ENCODE measurements at regions not wholly inside any gene's neighbourhood (a gene's known extent, or its start where the extent isn't known, plus 50 kb on each side); places are given as distances from the start of the nearest gene placed in this dataset.
A peak's percentile ranks its signal among the peaks of the same experiment; 100 is the strongest.

DNA sequence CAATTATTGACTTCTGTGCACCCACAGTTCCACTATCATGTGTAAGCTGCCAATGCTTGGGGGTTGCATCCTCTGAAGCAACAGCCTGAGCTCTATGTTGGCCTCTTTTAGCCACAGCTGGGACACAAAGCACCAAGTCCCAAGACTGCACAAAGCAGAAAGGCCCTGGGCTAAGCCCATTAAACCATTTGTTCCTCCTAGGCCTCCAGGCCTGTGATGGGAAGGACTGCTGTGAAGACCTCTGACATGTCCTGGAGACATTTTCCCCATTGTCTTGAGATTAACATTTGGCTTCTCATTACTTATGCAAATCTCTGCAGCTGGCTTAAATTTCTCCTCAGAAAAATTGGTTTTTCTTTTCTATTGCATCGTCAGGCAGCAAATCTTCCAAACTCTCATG, 123.7 kb upstream of the DEPDC1 start:
- H3K36me3 ChIP-seq, result no peaks in the 10 kb centered on the region
- 0 out of 2 replicates have a peak, but pooled peaks cover 2% of the 10 kb centered on the region for H3K9me3 ChIP-seq (replicated peaks)
- no peak overlapping the region for H3K4me3 ChIP-seq
- no peak for DNase-seq (ENCODE audit: low read depth in 1 of 2, low spot score in 2 of 2)
- H3K4me1 ChIP-seq (replicated peaks), result peaks cover 8% of the 10 kb centered on the region
- H3K27ac ChIP-seq, result no peak overlapping the region
- no peaks in the 10 kb centered on the region for H3K27me3 ChIP-seq (replicated peaks)

DNA sequence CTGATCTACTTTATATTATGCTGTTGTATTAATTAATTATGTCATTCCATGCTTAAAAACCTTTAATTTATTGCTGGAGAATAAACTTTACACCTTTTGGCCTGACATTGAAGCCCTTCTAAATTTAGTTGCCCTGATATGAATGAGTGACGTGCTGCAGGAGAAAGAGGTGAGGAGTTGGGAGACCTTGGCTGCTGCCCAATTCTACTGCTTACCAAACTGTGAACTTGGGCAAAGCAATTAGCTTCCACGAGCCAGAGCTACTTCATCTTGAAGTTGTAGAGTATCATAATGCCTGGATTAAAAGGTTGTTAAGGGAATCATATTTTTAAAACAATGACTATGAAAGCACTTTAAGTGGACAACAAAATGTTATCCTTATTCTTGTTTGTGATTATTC, 126.8 kb upstream of the DEPDC1 start:
- DNase-seq (ENCODE audit: low read depth in 1 of 2, low spot score in 2 of 2), result no peak

DNA sequence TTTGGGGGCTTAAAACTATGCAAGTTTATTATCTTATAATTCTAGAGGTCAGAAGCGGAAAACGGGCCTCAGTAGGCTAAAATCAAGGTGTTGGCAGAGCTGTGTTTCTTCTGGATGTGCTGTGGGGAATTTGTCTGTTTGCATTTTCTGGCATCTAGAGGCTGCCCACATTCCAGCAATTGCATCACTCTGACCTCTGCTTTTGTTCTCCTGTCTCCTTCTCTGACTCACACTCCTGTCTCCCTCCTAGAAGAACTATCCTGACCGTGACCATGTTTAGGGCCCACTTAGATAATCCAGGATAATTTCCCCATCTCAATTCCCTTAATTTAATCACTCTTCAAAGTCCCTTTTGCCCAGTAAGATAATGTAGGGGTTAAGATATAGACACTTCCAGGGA, 127.4 kb upstream of the DEPDC1 start:
- Histone ChIP-seq H3K4me3 (no peak overlapping the region), H3K4me1 (replicated peaks) (peaks cover 8% of the 10 kb centered on the region), H3K27me3 (replicated peaks) (no peaks in the 10 kb centered on the region), H3K27ac (no peak overlapping the region), H3K9me3 (replicated peaks) (0 out of 2 replicates have a peak, but pooled peaks cover 2% of the 10 kb centered on the region), H3K36me3 (no peaks in the 10 kb centered on the region)
- DNase-seq (ENCODE audit: low read depth in 1 of 2, low spot score in 2 of 2), result peak in 1 of 2 experiments; percentile 42

More for the DNA sequence above, 126.8 kb upstream of the DEPDC1 start:
- Histone ChIP-seq H3K27me3 (replicated peaks) (no peaks in the 10 kb centered on the region), H3K4me3 (no peak overlapping the region), H3K4me1 (replicated peaks) (peaks cover 8% of the 10 kb centered on the region), H3K36me3 (no peaks in the 10 kb centered on the region), H3K27ac (no peak overlapping the region), H3K9me3 (replicated peaks) (0 out of 2 replicates have a peak, but pooled peaks cover 2% of the 10 kb centered on the region)

DNA sequence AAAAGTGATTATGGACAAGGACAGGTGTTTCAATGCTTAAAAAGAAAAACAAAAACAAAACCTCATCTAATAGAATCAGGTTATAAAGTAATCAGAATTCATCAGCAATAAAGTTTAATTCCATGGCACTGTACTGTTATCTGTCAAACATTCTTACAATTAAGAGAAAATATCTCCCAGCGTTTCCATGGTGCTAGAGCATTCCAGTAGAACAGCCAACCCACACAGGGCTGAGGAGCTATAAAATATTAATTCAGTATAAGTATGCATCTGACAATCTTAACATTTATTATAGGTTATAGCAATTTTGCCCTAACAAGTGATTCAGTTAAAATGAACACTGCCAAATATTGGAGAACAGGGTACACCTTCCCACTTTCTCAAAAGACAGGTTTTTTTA, 128.7 kb upstream of the DEPDC1 start:
- Histone ChIP-seq H3K36me3 (no peaks in the 10 kb centered on the region), H3K27ac (no peak overlapping the region), H3K4me1 (replicated peaks) (peaks cover 8% of the 10 kb centered on the region), H3K4me3 (no peak overlapping the region), H3K9me3 (replicated peaks) (0 out of 2 replicates have a peak, but pooled peaks cover 2% of the 10 kb centered on the region), H3K27me3 (replicated peaks) (no peaks in the 10 kb centered on the region)
- DNase-seq (ENCODE audit: low read depth in 1 of 2, low spot score in 2 of 2), result no peak

DNA sequence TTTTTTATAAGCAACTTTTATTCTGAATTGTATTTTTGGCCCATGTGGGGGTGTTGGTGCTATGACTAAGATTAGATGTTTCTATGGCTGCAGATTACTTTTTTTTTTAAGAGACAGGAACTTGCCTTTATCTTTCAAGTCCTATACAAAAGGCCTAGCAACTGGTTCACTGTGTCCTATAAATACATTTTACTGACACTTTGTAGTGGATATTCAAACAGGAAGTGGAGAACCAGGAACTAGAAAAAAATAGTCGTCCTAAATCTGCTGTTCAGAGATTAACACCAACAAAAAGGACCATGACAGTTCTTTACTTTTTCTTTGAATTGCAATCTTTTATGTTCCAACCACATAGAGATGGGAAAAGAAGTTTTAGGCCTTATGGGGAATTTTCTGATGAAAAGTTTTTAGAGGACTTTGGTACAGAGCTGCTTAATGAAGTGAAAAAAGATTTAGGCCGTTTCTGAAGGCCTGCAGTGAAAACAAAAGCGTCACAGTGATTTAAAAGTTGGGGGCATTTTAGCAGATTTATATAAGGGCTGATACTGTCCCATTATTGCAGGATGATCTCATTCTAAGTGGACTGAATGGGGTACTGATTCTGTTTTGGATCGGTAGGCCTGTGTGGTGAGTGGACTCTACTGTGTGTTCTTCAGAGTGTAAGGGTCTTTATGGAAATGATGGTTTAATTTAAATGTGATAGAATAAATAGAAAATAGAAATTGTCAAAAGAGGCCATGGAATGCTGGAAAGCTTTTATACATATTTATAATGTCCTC, 136.4 kb upstream of the DEPDC1 start:
- Histone ChIP-seq H3K4me1 (replicated peaks) (no peaks in the 10 kb centered on the region), H3K27ac (no peak overlapping the region), H3K9me3 (replicated peaks) (no peaks in the 10 kb centered on the region), H3K4me3 (no peak overlapping the region), H3K27me3 (replicated peaks) (no peaks in the 10 kb centered on the region), H3K36me3 (no peaks in the 10 kb centered on the region)
- no peak for DNase-seq (ENCODE audit: low read depth in 1 of 2, low spot score in 2 of 2)

DNA sequence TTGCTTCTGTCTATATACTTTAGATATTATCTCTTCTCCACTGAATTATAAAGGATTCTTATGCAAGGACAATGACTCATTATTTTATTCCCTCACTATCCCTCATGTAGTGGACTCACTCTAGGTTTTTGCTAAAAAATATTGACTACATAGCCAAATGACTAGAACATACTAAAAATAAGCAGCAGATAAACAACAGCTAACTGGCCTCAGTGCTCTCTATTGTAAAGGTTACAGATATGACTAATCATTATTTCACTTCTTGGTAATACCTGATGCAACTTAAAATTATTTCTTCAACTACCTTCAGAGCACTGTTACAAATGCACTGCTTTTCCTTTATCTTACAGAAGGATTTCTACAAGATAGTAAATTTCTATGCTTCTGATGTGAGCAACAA, 147.6 kb upstream of the DEPDC1 start:
- no peak for DNase-seq (ENCODE audit: low read depth in 1 of 2, low spot score in 2 of 2)
- Histone ChIP-seq H3K4me1 (replicated peaks) (no peaks in the 10 kb centered on the region), H3K36me3 (no peaks in the 10 kb centered on the region)

DNA sequence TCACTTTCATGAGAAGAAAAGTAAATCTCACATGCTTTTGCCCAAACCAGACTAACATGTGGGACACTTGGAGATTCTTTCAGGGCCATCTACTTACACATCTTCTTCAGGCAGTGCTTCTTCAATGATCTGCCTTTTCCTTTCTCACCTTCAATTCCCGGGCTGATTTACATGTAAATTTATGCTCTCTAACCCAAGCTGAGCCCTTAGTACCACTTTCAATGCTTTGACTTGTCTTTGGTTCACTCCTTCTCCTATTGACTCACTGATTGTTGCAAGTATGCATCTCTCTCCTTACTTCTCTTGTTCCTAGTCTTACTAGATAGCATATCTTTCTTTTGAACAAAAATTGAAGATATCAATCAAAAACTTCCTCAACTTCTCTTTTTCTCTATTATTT, 154.2 kb upstream of the DEPDC1 start:
- Histone ChIP-seq H3K9me3 (replicated peaks) (no peaks in the 10 kb centered on the region), H3K36me3 (no peaks in the 10 kb centered on the region), H3K27ac (no peak overlapping the region), H3K27me3 (replicated peaks) (no peaks in the 10 kb centered on the region), H3K4me3 (no peak overlapping the region), H3K4me1 (replicated peaks) (no peaks in the 10 kb centered on the region)
- DNase-seq (ENCODE audit: low read depth in 1 of 2, low spot score in 2 of 2), result no peak

More for the DNA sequence above, 147.6 kb upstream of the DEPDC1 start:
- Histone ChIP-seq H3K27me3 (replicated peaks) (no peaks in the 10 kb centered on the region), H3K9me3 (replicated peaks) (no peaks in the 10 kb centered on the region), H3K4me3 (no peak overlapping the region), H3K27ac (no peak overlapping the region)

DNA sequence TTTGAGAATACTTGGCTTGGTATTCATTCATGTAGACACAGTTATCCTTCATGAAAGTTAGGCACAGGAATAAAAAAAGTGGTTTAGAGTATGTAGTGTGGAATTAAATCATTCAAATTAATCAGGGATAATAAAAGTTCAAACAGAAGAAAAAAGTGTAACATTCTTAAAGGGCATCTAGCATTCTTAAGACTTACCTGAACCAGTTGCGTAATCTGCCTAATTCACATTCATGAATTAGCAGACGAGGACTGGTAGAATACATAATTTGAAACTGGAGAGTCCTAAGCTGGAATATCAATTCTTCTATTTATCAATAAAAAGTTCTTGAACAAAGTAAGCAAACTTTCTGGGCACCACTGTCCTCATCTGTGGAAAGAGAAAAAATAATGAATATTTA, 157.0 kb upstream of the DEPDC1 start:
- no peaks in the 10 kb centered on the region for H3K9me3 ChIP-seq (replicated peaks)
- no peak for DNase-seq (ENCODE audit: low read depth in 1 of 2, low spot score in 2 of 2)

DNA sequence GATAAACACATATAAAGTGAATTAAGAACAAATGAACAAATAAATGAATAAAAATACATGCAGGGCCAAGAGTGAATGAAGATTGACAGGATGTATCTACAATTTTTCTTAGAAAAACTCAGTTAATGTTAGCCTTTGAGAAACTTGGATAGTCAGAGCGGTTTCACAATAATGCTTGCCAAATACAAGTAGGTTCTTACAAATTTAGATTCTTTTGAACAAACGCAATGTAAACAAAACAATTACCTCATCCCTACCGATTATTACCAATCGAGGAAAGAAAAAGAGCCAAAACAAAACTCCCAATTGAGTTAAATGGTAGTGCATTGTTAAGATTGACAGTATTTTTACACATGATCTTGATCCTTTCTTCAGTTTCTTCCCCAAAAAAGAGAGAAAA, 176.9 kb upstream of the DEPDC1 start:
- no peaks in the 10 kb centered on the region for H3K27me3 ChIP-seq (replicated peaks)
- H3K27ac ChIP-seq, result no peak overlapping the region
- H3K4me1 ChIP-seq (replicated peaks), result no peaks in the 10 kb centered on the region
- H3K9me3 ChIP-seq (replicated peaks), result no peaks in the 10 kb centered on the region
- H3K36me3 ChIP-seq, result no peaks in the 10 kb centered on the region
- DNase-seq (ENCODE audit: low read depth in 1 of 2, low spot score in 2 of 2), result no peak
- no peak overlapping the region for H3K4me3 ChIP-seq

More for the DNA sequence above, 157.0 kb upstream of the DEPDC1 start:
- H3K27ac ChIP-seq, result no peak overlapping the region
- H3K27me3 ChIP-seq (replicated peaks), result no peaks in the 10 kb centered on the region
- H3K4me3 ChIP-seq, result no peak overlapping the region
- no peaks in the 10 kb centered on the region for H3K4me1 ChIP-seq (replicated peaks)
- no peaks in the 10 kb centered on the region for H3K36me3 ChIP-seq

DNA sequence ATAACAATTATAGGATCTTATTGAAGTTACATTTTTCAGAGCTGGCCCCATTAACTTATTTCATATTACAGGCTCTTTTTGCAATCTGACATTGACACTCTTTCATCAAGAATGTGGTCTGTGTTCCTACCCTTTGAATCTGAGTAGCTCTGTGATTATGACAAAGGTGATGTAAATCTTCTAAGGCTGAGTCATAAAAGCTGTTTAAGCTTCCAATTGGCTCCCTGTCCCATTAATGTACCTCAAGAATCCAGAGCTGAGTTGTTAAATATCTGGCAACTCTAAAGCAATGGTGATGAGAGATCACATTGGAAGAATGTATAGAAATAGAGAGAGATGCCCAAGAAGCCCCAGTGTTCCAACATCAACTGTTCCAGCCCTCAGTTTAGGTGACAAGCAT, 178.5 kb upstream of the DEPDC1 start:
- H3K4me1 ChIP-seq (replicated peaks), result no peaks in the 10 kb centered on the region
- no peak for DNase-seq (ENCODE audit: low read depth in 1 of 2, low spot score in 2 of 2)
- H3K27ac ChIP-seq, result no peak overlapping the region
- no peaks in the 10 kb centered on the region for H3K27me3 ChIP-seq (replicated peaks)
- H3K4me3 ChIP-seq, result no peak overlapping the region
- no peaks in the 10 kb centered on the region for H3K9me3 ChIP-seq (replicated peaks)
- no peaks in the 10 kb centered on the region for H3K36me3 ChIP-seq

DNA sequence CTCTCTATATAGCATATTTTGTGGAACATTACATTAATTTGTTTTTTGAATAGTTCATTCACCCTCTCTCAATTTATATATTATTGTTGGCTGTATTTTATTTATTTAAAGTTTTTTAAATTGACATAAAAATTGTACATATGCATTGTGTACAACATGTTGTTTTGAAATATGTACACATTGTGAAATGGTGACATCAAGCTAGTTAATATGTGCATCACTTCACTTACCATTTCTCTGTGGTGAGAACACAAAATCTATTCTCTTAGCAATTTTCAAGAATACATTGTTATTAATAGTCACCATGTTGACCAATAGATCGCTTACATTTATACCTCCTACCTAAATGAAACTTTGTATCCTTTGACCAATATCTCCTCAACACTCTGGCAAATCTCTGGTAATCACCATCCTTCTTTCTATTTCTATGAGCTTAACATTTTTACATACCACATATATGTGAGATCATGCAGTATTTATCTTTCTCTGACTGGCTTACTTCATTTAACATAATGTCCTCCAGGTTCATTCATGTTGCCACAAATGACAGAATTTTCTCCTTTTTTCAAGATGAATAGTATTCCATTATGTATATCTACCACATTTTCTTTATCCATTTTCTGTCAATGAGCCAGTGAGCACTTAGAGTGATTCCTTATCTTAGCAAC, 180.9 kb upstream of the DEPDC1 start:
- H3K36me3 ChIP-seq, result no peaks in the 10 kb centered on the region
- DNase-seq (ENCODE audit: low read depth in 1 of 2, low spot score in 2 of 2), result no peak
- no peak overlapping the region for H3K4me3 ChIP-seq
- H3K27ac ChIP-seq, result no peak overlapping the region
- H3K27me3 ChIP-seq (replicated peaks), result no peaks in the 10 kb centered on the region
- H3K9me3 ChIP-seq (replicated peaks), result no peaks in the 10 kb centered on the region
- H3K4me1 ChIP-seq (replicated peaks), result no peaks in the 10 kb centered on the region

DNA sequence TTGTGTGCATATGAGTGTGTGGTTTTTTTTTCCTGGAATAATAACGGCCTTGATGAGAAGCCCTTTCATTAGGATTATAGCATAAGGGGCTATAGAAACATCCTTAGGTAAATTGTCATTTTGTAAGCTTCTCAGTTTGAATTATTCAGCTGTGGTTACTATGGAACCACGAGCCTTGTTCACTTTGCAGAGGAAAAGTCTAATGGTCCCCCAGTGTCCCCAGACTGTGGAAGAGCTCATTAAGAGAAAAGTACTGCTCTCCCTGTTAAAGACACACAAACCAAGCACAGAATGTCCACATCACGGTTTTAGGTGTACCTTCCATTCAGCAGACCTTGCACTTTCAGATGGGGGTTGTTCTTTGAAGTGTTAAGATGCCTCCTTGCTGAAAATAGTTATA, 199.3 kb upstream of the DEPDC1 start:
- no peaks in the 10 kb centered on the region for H3K4me1 ChIP-seq (replicated peaks)
- no peaks in the 10 kb centered on the region for H3K9me3 ChIP-seq (replicated peaks)
- no peak overlapping the region for H3K4me3 ChIP-seq
- no peaks in the 10 kb centered on the region for H3K27me3 ChIP-seq (replicated peaks)
- H3K36me3 ChIP-seq, result no peaks in the 10 kb centered on the region
- H3K27ac ChIP-seq, result no peak overlapping the region
- DNase-seq (ENCODE audit: low read depth in 1 of 2, low spot score in 2 of 2), result no peak

DNA sequence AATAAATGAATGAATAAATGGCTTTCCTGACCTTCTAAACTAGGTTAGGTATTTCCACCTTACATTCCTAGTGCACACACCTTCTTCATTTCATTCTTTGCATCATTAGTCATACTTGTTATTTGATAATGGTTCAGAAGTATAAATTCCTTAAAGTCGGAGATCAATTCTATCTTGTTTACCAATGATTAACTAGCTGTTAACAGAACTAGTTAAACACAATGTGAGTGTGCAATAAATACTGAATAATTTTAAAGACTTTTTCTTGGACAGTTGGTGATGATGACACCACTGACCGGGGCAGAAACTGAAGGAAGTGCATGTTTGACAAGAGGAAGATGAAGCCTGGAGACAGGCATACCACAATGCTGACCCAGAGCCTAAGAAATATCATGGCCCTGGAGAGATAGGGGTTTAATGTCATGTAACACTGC, 207.1 kb upstream of the DEPDC1 start:
- Histone ChIP-seq H3K4me1 (replicated peaks) (no peaks in the 10 kb centered on the region), H3K4me3 (no peak overlapping the region), H3K9me3 (replicated peaks) (no peaks in the 10 kb centered on the region; the same call in 1 of the 2 replicates), H3K27ac (no peak overlapping the region), H3K36me3 (no peaks in the 10 kb centered on the region), H3K27me3 (replicated peaks) (peaks cover 3% of the 10 kb centered on the region; the same call in 1 of the 2 replicates)
- no peak for DNase-seq (ENCODE audit: low read depth in 1 of 2, low spot score in 2 of 2)

DNA sequence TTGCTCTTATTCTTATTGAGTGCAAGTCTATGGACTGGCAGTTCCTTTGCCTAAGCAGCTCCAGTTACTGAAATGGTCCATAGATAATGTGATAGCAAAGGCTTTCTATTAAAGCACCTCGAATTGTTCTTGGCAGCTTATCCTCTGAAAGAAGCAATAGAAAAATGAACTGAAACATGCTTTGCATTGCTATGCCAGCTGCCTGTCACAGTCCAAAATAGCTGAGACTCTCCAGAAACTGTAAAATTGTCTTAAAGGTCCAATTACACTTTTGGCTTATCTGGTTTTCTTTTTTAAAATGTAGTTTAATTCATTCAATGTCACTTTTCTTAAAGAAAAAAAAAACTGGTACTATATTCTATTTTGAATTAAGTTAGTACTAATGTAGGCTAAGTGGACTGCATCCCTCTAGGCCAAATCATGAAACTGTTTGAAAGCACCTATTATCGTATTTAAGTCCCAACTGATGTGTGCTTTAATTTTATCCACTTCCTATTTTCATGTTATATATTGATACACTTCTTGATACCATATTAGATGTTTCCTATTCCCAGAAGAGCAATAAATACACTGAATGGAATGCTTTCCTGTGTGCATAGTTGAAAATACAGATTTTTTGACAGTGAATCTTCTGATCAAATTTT, 208.0 kb upstream of the DEPDC1 start:
- H3K27ac ChIP-seq, result no peak overlapping the region
- no peaks in the 10 kb centered on the region for H3K4me1 ChIP-seq (replicated peaks)
- no peaks in the 10 kb centered on the region; the same call in 1 of the 2 replicates for H3K9me3 ChIP-seq (replicated peaks)
- no peak for DNase-seq (ENCODE audit: low read depth in 1 of 2, low spot score in 2 of 2)
- H3K4me3 ChIP-seq, result no peak overlapping the region
- no peaks in the 10 kb centered on the region for H3K36me3 ChIP-seq
- peaks cover 3% of the 10 kb centered on the region; the same call in 1 of the 2 replicates for H3K27me3 ChIP-seq (replicated peaks)
